Tibial nerve (tissue), 3 donors: ENCODE measurements at regions not wholly inside any gene's neighbourhood (a gene's known extent, or its start where the extent isn't known, plus 50 kb on each side); places are given as distances from the start of the nearest gene placed in this dataset.
"Not testable (repeated sequence)": the region's sequence is repeated elsewhere in the genome, so short reads cannot be mapped to it uniquely, and the experiment has no call there.

Source experiments
- POLR2A ChIP-seq, 2 donors: fragments of 450-650 bp; IDR thresholded peaks; one replicate each; pipeline ENCODE4 v1.6.1; 2017; ENCODE audit warnings: antibody characterized with exemption in 2 of 2, mild to moderate bottlenecking in 2 of 2, moderate library complexity in 2 of 2
- TF ChIP-seq, protein P1 (sequence below), 5 experiments: fragments of 200-600 bp in 3 of 5; fragments of 450-650 bp in 2 of 5; sonication (generic) in 3 of 5; IDR thresholded peaks; one replicate each; pipeline ENCODE4 v1.5.1; 2016 to 2019; ENCODE audit warnings: antibody characterized with exemption in 5 of 5, mild to moderate bottlenecking in 3 of 5, moderate library complexity in 2 of 5

- TF ChIP-seq POLR2A (IDR thresholded peaks at IDR 0.05) = not testable (repeated sequence)
- TF ChIP-seq, protein P1, sequence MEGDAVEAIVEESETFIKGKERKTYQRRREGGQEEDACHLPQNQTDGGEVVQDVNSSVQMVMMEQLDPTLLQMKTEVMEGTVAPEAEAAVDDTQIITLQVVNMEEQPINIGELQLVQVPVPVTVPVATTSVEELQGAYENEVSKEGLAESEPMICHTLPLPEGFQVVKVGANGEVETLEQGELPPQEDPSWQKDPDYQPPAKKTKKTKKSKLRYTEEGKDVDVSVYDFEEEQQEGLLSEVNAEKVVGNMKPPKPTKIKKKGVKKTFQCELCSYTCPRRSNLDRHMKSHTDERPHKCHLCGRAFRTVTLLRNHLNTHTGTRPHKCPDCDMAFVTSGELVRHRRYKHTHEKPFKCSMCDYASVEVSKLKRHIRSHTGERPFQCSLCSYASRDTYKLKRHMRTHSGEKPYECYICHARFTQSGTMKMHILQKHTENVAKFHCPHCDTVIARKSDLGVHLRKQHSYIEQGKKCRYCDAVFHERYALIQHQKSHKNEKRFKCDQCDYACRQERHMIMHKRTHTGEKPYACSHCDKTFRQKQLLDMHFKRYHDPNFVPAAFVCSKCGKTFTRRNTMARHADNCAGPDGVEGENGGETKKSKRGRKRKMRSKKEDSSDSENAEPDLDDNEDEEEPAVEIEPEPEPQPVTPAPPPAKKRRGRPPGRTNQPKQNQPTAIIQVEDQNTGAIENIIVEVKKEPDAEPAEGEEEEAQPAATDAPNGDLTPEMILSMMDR (IDR thresholded peaks at IDR 0.05) = not testable (repeated sequence)
These were observed 402.6 kb downstream of the NYAP2 start for GRCh38 chr2:225802076-225802475.
